Muscle of arm (tissue), 1 donor: ENCODE measurements at regions not wholly inside any gene's neighbourhood (a gene's known extent, or its start where the extent isn't known, plus 50 kb on each side); places are given as distances from the start of the nearest gene placed in this dataset.

Experiments
- DNase-seq: peaks from one replicate; pipeline ENCODE4 v3.0.0-alpha.2; 2013

GRCh38 chr9:93900971-93901861, 53.9 kb downstream of the BARX1 start:
- DNase-seq: no peak

- DNase-seq: no peak
Measured at GRCh38 chr9:93900436-93900819, 54.7 kb downstream of the BARX1 start.

GRCh38 chr9:93899609-93900435, 55.3 kb downstream of the BARX1 start:
- no peak for DNase-seq

- DNase-seq: no peak
Measured at GRCh38 chr9:93898502-93899426, 56.4 kb downstream of the BARX1 start.

GRCh38 chr9:93898026-93898425, 57.1 kb downstream of the BARX1 start:
- DNase-seq: no peak

DNA sequence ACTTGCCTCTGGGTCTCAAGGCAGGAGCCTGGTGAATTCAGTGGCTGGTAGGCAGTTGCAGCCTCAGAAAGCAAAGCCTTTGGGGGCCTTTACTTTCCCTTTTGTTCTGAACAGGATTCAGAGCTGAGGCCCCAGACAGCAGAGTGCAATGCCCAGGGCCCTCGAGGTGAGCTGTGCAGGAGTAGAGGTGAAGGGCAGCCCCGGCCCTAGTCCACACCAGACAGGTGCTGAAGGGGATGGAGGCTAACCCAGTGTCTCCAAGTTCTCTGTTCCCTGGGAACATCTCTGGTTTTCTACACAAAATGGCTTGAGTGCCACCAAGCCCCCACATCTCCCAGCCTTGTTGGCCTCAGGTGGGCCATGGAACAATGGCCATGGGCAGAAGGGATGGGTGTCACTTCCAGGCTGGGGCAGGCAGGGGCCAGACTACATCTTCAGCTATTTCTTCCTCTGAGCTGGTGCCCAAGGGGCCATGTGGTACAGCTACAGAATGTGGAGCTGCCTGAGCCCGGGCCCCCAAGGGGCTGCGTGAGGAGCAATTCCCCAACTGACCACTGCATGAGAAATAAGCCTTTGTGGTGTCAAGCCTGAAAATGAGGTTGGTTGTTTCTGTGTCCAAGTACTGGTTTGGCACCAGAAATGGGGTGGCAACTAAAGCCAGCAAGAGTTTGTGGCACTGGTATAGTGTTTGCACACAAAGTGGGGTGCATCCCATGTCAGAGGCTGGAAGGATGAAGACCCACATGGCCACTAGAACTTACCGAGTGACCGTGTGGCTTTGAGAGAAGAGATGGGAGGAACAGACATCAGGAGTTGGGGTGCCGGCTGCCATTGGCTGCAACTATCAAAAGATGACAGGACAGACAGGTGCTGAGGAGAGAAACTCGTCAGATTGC, 57.8 kb downstream of the BARX1 start:
- no peak for DNase-seq

- no peak for DNase-seq
Measured at GRCh38 chr9:93896496-93897033, 58.6 kb downstream of the BARX1 start.

GRCh38 chr9:93896093-93896492, 59.1 kb downstream of the BARX1 start:
- DNase-seq: no peak

DNA sequence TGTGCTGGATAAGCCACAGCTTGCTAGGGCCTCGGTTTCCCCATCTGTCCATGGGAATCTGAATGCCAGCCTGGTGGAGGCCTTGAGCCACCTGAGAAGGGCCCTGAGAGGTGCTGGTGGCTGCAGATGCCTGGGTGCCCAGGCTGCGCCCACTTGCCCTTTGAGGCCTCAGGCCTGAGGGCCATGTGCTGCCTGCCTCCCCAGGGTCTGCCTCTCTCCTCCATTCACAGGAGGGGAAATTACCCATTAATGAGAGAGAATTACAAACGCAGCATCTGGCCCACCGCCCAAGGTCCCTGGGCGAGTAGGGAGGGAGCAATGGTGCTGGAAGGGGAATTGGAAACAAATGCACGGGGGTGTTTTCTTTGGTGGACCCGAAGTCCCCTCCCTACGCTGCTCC, 59.6 kb downstream of the BARX1 start:
- no peak for DNase-seq

- no peak for DNase-seq
Measured at GRCh38 chr9:93894691-93895079, 60.5 kb downstream of the BARX1 start.

DNA sequence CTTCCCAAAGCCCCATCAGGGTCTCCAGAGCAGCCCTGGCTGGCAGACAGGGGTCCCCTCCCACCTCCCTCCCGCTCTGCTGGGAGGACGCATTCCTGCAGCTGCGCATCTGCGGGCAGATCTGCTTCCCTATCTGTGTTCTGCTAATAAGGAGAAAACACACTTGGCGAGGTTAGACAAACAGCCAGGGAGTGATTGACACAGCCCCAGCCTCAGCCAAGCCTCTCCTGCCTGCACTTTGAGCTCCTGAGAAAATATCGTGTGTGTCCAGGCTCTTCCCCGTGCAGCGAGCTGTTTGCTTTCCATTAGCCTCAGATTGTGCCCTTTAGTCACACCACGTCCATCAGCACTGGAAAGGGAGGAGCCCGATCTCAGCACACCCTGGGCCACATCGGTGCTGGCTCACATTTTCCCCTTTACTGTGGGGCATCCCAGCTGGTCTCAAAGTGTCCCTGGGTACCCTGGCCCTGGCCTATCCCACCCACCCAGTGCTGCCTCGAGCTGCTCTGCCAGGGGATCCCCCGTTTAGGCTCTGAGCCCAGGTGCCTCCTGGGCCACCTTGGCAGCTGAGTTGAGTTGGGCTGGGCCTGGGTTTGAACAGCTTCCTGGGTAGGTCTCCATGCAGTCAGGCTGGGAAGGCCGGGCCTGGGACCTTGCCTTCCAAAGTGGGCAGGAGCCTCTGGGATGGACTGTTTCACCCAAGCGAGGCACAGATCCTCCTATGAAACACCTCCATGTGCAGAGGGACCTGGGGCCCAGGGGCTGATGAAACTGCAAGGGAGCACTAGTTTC, 61.1 kb downstream of the BARX1 start:
- DNase-seq: no peak

GRCh38 chr9:93893194-93893593, 62.0 kb downstream of the BARX1 start:
- DNase-seq: no peak

DNA sequence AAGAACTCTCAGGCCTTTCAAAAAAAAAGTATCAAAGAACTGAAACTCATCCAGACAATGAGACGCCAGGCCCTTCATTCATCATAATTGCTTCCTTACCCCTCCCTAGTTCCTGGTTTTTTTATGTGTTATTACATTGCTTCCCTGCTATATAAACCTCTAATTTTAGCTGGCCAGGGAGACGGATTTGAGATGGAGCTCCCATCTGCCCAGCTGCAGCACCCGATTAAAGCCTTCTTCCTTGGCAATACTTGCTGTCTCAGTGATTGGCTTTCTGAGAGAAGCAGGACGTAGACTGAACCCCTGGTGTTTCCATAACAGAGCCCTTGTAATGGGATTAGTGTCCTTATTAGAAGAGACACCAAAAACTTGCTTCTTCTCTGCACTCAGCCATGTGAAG, 62.4 kb downstream of the BARX1 start:
- no peak for DNase-seq

DNA sequence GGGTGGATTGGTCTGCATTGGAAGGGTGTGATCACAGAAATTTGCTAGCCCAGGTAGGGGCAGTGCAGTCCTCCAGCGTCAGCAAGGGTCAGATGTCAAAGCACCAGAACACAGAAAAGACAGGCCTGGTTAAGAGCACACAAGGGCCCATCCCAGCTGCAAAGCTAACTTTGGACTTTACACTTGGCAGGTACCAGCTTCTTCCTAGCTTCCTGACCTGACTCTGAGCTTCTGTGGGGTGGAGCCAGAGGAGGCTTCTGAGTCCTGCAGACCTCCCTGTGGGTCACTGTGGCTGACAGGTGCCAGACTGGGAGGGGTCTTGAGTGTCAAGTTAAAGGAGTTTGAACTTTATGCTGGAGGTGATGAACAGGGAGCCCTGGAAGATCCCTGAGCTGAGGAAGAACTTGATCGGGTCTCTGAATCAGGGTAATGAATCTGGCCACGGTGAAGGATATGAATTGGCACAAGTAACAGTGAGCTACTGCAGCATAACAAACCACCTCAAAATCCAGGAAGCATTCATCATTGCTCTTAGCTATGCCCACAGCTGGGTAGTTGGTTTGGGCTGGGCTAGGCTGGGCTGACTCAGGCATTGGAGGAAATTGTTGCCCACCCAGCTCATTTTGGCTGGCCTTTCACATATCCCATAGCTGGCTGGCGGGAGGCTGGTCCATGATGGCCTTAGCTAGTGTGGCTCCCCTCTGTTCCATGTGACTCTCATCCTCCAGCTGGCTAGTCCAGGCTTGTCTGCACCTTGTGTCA, 63.4 kb downstream of the BARX1 start:
- DNase-seq: no peak

GRCh38 chr9:93891050-93891449, 64.1 kb downstream of the BARX1 start:
- DNase-seq: no peak

DNA sequence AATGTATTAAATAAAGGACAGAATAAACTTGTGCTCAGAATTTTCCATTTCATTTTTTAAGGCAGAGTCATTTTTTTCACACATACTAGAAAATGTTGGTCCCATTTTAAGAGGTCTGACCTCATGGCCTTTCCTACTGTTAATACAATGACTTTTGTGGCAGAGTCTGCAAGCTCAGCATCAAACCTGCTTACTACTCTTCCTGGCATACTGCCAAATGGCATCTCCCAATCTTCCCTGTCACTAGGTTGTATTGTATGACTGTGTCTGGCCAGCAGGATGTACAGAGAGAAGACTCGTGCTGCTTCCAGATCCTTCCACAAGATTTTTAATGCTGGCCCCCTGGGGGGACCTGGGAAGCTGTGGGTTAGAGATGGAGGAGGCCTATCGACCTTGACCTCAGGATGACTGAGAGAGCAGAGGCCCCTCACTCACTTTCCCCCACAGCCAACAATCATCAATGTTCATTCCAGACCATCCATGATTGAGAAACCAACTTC, 64.7 kb downstream of the BARX1 start:
- no peak for DNase-seq

DNA sequence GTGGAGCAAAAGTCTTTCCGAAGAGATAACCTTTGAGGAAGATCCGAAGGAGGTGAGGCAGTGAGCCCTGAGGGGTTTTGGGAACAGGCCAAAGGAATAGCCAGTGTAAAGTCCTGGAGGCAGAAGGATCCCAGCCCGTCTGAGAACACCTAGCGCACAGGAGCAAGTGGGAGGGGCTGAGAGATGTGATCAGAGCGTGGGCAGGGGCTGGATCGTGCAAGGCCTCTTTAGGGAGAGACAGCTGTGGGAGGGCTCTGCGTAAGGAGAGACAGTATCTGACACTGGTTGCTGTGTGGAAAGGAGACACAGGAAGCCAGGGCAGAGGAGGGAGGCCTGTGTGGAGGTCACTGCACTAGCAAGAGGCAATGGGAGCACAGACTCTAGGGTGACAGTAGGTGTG, 68.2 kb downstream of the BARX1 start:
- no peak for DNase-seq

- no peak for DNase-seq
Measured at GRCh38 chr9:93884808-93885207, 70.3 kb downstream of the BARX1 start.
